ENCODE measurements at regions not wholly inside any gene's neighbourhood (a gene's known extent, or its start where the extent isn't known, plus 50 kb on each side); places are given as distances from the start of the nearest gene placed in this dataset.
A peak's percentile ranks its signal among the peaks of the same experiment; 100 is the strongest.

- DNase-seq, result peak in 3 of 4 experiments; percentile 17 to 59 (median 36)
These were observed 205.8 kb upstream of the CYRIA start for GRCh38 chr2:16871411-16871810.

- DNase-seq, result no peak
These were observed 204.9 kb upstream of the CYRIA start for GRCh38 chr2:16870491-16871076.

GRCh38 chr2:16869711-16870110 is 204.1 kb upstream of the CYRIA start:
- no peak for DNase-seq

- DNase-seq, result peak; percentile 32 to 85 (median 66)
These were observed 196.8 kb upstream of the CYRIA start for GRCh38 chr2:16862471-16862870.

- peak; percentile 37 to 88 (median 62) for DNase-seq
These were observed 195.9 kb upstream of the CYRIA start for GRCh38 chr2:16861530-16861929.

- DNase-seq, result peak in 3 of 4 experiments; percentile 15 to 43 (median 39)
These were observed 195.5 kb upstream of the CYRIA start for GRCh38 chr2:16861111-16861510.

- no peak for DNase-seq
These were observed 195.0 kb upstream of the CYRIA start for GRCh38 chr2:16860627-16861026.

- DNase-seq, result no peak
These were observed 189.5 kb upstream of the CYRIA start for GRCh38 chr2:16855183-16855582.

GRCh38 chr2:16853088-16853487 is 187.5 kb upstream of the CYRIA start:
- DNase-seq, result no peak

- no peak for DNase-seq
These were observed 187.0 kb upstream of the CYRIA start for GRCh38 chr2:16852651-16853050.

- no peak for DNase-seq
These were observed 185.5 kb upstream of the CYRIA start for GRCh38 chr2:16851126-16851525.

- no peak for DNase-seq
These were observed 175.0 kb upstream of the CYRIA start for GRCh38 chr2:16840496-16841172.

GRCh38 chr2:16832910-16833309 is 167.3 kb upstream of the CYRIA start:
- DNase-seq, result peak in 2 of 4 experiments; percentile 10 to 17

GRCh38 chr2:16828828-16829160 is 163.2 kb upstream of the CYRIA start:
- DNase-seq, result no peak

GRCh38 chr2:16828044-16828827 is 162.6 kb upstream of the CYRIA start:
- no peak for DNase-seq

GRCh38 chr2:16824472-16824871 is 158.8 kb upstream of the CYRIA start:
- no peak for DNase-seq

GRCh38 chr2:16821692-16822091 is 156.1 kb upstream of the CYRIA start:
- DNase-seq, result no peak

GRCh38 chr2:16818203-16818556 is 152.5 kb upstream of the CYRIA start:
- DNase-seq, result no peak

GRCh38 chr2:16817305-16818202 is 151.9 kb upstream of the CYRIA start:
- DNase-seq, result peak in 2 of 4 experiments; percentile 8 to 10

- DNase-seq, result no peak
These were observed 150.9 kb upstream of the CYRIA start for GRCh38 chr2:16816522-16816921.

GRCh38 chr2:16816016-16816415 is 150.4 kb upstream of the CYRIA start:
- DNase-seq, result peak in 2 of 4 experiments; percentile 24 to 32

GRCh38 chr2:16813593-16813992 is 148.0 kb upstream of the CYRIA start:
- no peak for DNase-seq

- no peak for DNase-seq
These were observed 132.8 kb upstream of the CYRIA start for GRCh38 chr2:16798472-16798871.

Data from suppressor macrophage (primary cell).